HEK293T (cell line): ENCODE measurements at regions not wholly inside any gene's neighbourhood (a gene's known extent, or its start where the extent isn't known, plus 50 kb on each side); places are given as distances from the start of the nearest gene placed in this dataset.

ENCODE experiments used
- CTCF ChIA-PET: fragments of 350-600 bp; formaldehyde crosslinking; extraction: SDS; loops from one replicate; lab custom pipeline; 2021; ENCODE audit warnings: antibody characterized with exemption, inconsistent platforms; lab: Yijun Ruan, JAX
- POLR2A ChIA-PET: fragments of 350-600 bp; formaldehyde crosslinking; extraction: SDS; loops from one replicate; lab custom pipeline; 2020; ENCODE audit warnings: antibody characterized with exemption, inconsistent platforms; lab: Yijun Ruan, JAX
- DNase-seq: peaks from one replicate; pipeline ENCODE4 v3.0.0; 2012; ENCODE audit warnings: mixed read lengths; ENCODE audit errors: extremely low spot score
- ARNT ChIP-seq: fragments of 450-650 bp; IDR thresholded peaks from 2 replicates; pipeline ENCODE4 v1.6.1; 2017; ENCODE audit warnings: mild to moderate bottlenecking
- BHLHE40 ChIP-seq: fragments of 450-650 bp; IDR thresholded peaks from 2 replicates; pipeline ENCODE4 v1.6.1; 2016; ENCODE audit warnings: mild to moderate bottlenecking, moderate library complexity, borderline replicate concordance
- CTBP1 ChIP-seq: fragments of 450-650 bp; IDR thresholded peaks from 2 replicates; pipeline ENCODE4 v1.6.1; 2016; ENCODE audit warnings: borderline replicate concordance
- ELF4 ChIP-seq: fragments of 450-650 bp; IDR thresholded peaks from 2 replicates; pipeline ENCODE4 v1.6.1; 2017; ENCODE audit warnings: antibody characterized with exemption
- FOXA1 ChIP-seq: fragments of 450-650 bp; IDR thresholded peaks from 2 replicates; pipeline ENCODE4 v1.6.1; 2016; ENCODE audit warnings: mild to moderate bottlenecking
- FOXK2 ChIP-seq: fragments of 450-650 bp; IDR thresholded peaks from 2 replicates; pipeline ENCODE4 v1.6.1; 2016; ENCODE audit warnings: mild to moderate bottlenecking
- FOXM1 ChIP-seq: fragments of 450-650 bp; IDR thresholded peaks from 2 replicates; pipeline ENCODE4 v1.6.1; 2017; ENCODE audit warnings: mild to moderate bottlenecking, borderline replicate concordance
- HDGF ChIP-seq: fragments of 450-650 bp; IDR thresholded peaks from 2 replicates; pipeline ENCODE4 v1.6.1; 2017; ENCODE audit warnings: antibody characterized with exemption, borderline replicate concordance
- L3MBTL2 ChIP-seq: fragments of 450-650 bp; conservative IDR thresholded peaks from 2 replicates; pipeline ENCODE4 v1.6.1; 2016; ENCODE audit warnings: mild to moderate bottlenecking
- LEF1 ChIP-seq: fragments of 450-650 bp; IDR thresholded peaks from 2 replicates; pipeline ENCODE4 v1.6.1; 2017; ENCODE audit warnings: mild to moderate bottlenecking, borderline replicate concordance
- NFRKB ChIP-seq: fragments of 450-650 bp; IDR thresholded peaks from 2 replicates; pipeline ENCODE4 v1.6.1; 2016; ENCODE audit warnings: mild to moderate bottlenecking, moderate library complexity
- PKNOX1 ChIP-seq: fragments of 450-650 bp; IDR thresholded peaks from 2 replicates; pipeline ENCODE4 v1.6.1; 2016
- SP1 ChIP-seq: fragments of 450-650 bp; IDR thresholded peaks from 2 replicates; pipeline ENCODE4 v1.6.1; 2017
- SUZ12 ChIP-seq: fragments of 450-650 bp; IDR thresholded peaks from 2 replicates; pipeline ENCODE4 v1.6.1; 2016; ENCODE audit warnings: mild to moderate bottlenecking
- TARDBP ChIP-seq: fragments of 450-650 bp; IDR thresholded peaks from 2 replicates; pipeline ENCODE4 v1.6.1; 2016
- ZNF384 ChIP-seq: fragments of 450-650 bp; IDR thresholded peaks from 2 replicates; pipeline ENCODE4 v1.6.1; 2016

- no peak for TF ChIP-seq BHLHE40
- TF ChIP-seq FOXA1: no peak
- TF ChIP-seq SUZ12: no peak
- TF ChIP-seq TARDBP: no peak
- TF ChIP-seq ARNT: no peak
- no peak for TF ChIP-seq L3MBTL2
- TF ChIP-seq FOXM1: no peak
- no peak for TF ChIP-seq ELF4
- no peak for TF ChIP-seq PKNOX1
- no peak for TF ChIP-seq LEF1
- no peak for TF ChIP-seq HDGF
- TF ChIP-seq NFRKB: no peak
- no peak for TF ChIP-seq ZNF384
- TF ChIP-seq SP1: no peak
- no peak for TF ChIP-seq FOXK2
- no peak for TF ChIP-seq CTBP1
- ChIA-PET CTCF (no interaction called here), POLR2A (no interaction called here)
- DNase-seq: no peak
Measured at GRCh38 chr4:96227515-96227914, 387.6 kb downstream of the PDHA2 start.

GRCh38 chr4:96228463-96228862, 388.6 kb downstream of the PDHA2 start:
- CTCF ChIA-PET: no interaction called here
- POLR2A ChIA-PET: no interaction called here

GRCh38 chr4:96240041-96240440, 400.1 kb downstream of the PDHA2 start:
- ChIA-PET POLR2A (no interaction called here), CTCF (no interaction called here)
- TF ChIP-seq SUZ12: no peak
- no peak for TF ChIP-seq SP1
- TF ChIP-seq FOXK2: no peak
- DNase-seq: no peak

More at GRCh38 chr4:96228463-96228862, 388.6 kb downstream of the PDHA2 start:
- no peak for TF ChIP-seq ARNT
- no peak for TF ChIP-seq SUZ12
- TF ChIP-seq FOXM1: no peak
- TF ChIP-seq NFRKB: no peak
- TF ChIP-seq L3MBTL2: no peak
- TF ChIP-seq SP1: no peak
- no peak for TF ChIP-seq HDGF
- no peak for TF ChIP-seq TARDBP
- TF ChIP-seq PKNOX1: no peak
- TF ChIP-seq FOXK2: no peak
- no peak for DNase-seq

- TF ChIP-seq SUZ12: no peak
- no peak for TF ChIP-seq ELF4
- no peak for TF ChIP-seq BHLHE40
- TF ChIP-seq NFRKB: no peak
- TF ChIP-seq FOXK2: no peak
- no peak for TF ChIP-seq ARNT
- no peak for TF ChIP-seq FOXM1
- no peak for TF ChIP-seq CTBP1
- TF ChIP-seq PKNOX1: no peak
- no peak for TF ChIP-seq FOXA1
- no peak for TF ChIP-seq LEF1
- no peak for TF ChIP-seq L3MBTL2
- no peak for TF ChIP-seq ZNF384
- TF ChIP-seq TARDBP: no peak
- no peak for TF ChIP-seq HDGF
- no peak for TF ChIP-seq SP1
- CTCF ChIA-PET: no interaction called here
- DNase-seq: no peak
- POLR2A ChIA-PET: no interaction called here
Measured at GRCh38 chr4:96241819-96242218, 401.9 kb downstream of the PDHA2 start.

- no peak for DNase-seq
- CTCF ChIA-PET: no interaction called here
- POLR2A ChIA-PET: no interaction called here
- TF ChIP-seq FOXM1: no peak
- no peak for TF ChIP-seq LEF1
- TF ChIP-seq TARDBP: no peak
- TF ChIP-seq PKNOX1: no peak
- no peak for TF ChIP-seq FOXK2
- no peak for TF ChIP-seq ELF4
Measured at GRCh38 chr4:96247096-96247495, 407.2 kb downstream of the PDHA2 start.

GRCh38 chr4:96248225-96248624, 408.3 kb downstream of the PDHA2 start:
- no peak for DNase-seq
- POLR2A ChIA-PET: no interaction called here
- CTCF ChIA-PET: no interaction called here
- TF ChIP-seq FOXM1: no peak
- no peak for TF ChIP-seq LEF1
- 0 out of 2 replicates have a peak, but pooled peaks have one; percentile 25 for TF ChIP-seq PKNOX1
- TF ChIP-seq ARNT: no peak
